ENCODE measurements at regions not wholly inside any gene's neighbourhood (a gene's known extent, or its start where the extent isn't known, plus 50 kb on each side); places are given as distances from the start of the nearest gene placed in this dataset.
A peak's percentile ranks its signal among the peaks of the same experiment; 100 is the strongest.

DNA sequence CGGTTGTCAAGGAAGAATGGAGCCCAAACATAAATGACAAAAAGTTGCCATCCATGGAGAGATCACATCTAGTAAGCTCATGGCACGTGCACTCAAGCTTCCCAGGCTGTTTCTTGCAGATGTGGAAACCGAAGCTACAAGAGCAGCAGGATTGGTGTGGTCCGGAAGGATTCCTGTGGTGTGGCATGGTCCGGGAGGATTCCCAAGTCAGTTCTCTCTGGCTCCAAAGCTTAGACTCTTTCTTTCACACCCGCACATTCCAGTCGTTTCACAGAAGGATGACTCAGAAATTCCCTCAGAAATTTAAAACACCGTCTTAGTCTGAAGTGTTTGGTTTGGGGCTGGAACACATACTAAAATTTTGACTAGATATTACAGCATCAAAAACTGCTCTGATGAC lies 78.0 kb upstream of the DRD2 start:
- DNase-seq = peak; percentile 32

DNA sequence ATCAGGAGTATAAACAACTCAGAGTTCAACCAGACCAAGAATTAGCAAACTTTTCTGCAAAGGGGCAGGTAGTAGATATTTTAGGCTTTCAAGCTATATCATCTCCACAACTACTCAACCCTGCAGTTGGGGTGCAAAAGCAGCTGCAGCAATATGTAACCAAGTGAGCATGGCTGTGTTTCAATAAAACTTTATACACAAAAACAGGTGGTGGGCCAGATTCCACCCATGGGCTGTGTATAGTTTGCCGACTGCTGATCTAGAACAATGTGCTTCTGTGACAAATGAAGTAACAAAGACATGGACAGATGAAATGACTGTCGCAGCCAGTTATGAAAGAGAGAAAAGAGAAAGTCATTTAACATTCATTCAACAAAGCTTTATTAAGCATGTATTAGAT lies 77.1 kb upstream of the DRD2 start:
- no peak for DNase-seq

DNA sequence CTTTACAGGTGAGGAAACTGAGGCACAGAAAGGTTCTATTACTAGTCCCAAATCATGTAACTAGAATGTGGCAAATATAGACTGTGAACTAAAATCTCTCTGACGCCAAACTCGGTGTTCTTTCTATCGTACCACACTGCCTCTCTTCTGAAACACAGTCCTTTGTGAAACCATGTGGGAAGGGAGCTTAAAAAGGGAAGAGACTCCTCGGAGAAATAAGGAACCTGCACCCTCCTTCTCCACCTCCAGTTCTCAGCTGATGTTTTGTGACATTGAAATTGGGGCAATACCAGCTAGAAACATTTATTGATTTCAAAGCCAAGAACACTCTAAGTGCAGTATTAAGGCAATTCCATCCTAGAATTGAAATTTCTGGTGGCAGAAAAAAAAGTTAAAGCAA lies 76.4 kb upstream of the DRD2 start:
- no peak for DNase-seq

DNA sequence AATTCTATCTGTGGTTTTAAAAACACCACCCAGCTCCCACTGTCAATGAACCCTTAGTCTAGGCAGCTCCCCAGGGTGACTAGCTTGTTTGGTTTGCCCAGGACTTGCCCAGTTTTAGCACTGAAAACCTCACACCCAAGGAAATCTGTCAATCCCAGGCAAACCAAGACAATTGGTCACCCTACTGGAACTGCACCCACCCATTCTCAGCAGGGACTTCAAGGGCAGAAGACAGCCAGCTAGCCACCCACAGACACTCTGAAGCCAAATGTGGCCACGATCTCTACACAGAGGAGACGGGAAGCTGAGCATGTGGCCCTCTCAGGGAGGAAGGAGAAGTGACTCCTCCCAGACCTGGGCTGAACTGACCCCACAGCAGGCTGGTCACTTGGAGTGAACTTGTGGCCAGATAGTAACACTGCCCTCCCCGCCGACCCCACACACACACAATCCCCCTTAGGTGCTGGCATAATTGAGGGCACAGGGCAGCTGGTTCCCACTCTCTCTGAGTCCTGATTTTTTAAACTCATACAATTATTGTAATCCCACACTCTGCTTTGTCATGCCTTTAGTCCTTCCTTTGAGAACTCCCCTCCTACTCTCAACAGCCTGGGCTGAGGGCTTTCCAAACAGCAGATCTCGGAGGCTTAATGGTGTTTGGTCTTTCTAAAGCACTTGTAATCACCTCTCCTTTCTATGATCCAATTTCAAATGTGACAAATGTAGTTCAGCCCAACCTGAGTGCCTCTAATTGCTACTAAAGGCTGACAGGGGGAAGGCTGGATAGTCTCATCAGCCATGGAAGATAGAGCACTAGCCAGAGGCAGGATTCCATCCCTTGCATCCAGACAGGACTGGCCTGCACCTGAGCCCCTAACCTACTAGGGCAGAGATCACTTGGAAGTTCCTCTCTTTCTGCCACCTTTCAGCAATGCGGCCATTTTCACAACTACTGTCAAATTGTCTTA lies 74.7 kb upstream of the DRD2 start:
- DNase-seq = no peak

DNA sequence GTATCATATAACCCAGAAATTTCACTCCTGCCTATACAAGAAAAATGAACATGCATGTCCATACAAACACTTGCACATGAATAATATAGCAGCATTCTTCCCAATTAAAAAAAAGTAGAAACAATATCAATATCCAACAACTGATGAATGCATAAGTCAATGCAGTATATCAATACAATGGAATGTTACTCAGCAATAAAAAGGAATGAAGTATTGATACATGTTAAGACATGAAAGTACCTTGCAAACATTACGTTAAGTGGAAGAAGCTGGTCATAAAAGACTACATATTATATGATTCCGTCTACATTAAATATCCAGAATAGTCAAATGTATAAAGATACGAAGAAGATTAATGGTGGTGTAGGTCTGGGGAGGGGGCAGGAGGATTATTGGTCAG lies 73.9 kb upstream of the DRD2 start:
- DNase-seq = no peak

DNA sequence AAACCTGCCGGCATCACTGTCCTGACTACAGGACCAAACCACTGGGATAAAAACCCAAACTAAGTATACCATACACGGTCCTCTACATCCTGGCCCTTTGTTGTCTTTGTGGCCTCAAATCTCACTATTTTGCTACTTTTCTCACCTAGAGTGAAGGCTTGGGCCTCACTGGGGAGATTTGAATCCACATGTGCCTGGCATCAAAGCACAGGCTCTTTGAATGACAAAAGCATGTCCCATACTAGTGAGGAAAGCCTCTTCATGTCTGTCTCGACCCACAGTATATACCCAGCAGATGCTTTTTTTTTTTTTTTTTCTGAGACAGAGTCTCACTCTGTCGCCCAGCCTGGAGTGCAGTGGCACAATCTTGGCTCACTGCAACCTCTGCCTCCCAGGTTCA lies 72.5 kb upstream of the DRD2 start:
- DNase-seq = no peak

DNA sequence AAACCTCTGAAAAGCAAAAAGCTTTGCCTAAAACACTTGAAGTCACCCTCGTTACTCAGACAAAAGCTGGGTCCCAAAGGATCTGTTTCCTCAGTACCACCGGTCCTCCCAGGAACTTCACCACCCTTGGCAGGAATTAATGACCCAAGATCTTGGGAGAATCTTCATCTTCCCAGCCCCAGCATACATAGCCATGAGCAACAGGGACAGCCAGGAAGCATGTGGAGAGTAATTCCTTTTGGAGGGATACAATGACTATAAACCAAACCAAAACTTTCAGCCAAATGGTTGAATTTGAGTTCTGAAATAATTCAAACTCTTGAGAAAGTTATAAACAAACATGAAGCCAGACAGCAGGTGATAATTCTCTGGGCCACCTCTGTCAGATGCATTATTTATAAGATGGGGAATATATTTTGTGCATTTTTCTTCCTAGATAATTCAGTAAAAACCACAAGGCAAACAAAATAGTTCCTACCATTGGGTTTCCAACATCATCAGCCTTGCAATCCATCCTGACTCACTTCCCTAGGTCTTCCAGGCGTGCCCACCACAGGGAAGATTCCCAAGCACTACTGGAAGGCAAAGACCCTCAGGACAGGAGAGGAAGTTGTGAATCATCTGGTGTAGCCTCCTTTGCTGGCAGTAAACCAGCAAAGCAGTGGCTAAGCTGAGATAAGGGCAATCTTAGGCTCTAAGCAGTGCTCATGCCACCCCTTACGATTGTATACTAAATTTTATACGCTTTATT lies 71.7 kb upstream of the DRD2 start:
- DNase-seq = peak; percentile 20

DNA sequence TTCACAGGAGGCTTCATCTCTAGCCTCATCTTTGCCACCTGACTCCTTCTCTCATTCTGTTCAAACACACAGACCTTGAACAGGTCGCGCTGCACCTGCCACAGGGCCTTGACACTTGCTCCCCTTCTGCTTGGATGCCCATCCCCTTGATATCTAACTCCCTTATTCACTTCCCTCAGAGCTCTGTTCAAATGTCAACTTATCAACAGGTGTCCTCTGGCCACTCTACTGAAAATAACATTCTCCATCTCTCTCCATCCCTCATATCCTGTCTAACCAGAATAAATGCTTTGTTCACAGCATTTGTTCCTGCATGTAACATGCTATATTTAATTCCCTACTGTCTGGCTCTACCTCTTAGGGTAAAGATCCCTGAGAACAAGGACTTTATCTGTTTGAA lies 67.2 kb upstream of the DRD2 start:
- no peak for DNase-seq

DNA sequence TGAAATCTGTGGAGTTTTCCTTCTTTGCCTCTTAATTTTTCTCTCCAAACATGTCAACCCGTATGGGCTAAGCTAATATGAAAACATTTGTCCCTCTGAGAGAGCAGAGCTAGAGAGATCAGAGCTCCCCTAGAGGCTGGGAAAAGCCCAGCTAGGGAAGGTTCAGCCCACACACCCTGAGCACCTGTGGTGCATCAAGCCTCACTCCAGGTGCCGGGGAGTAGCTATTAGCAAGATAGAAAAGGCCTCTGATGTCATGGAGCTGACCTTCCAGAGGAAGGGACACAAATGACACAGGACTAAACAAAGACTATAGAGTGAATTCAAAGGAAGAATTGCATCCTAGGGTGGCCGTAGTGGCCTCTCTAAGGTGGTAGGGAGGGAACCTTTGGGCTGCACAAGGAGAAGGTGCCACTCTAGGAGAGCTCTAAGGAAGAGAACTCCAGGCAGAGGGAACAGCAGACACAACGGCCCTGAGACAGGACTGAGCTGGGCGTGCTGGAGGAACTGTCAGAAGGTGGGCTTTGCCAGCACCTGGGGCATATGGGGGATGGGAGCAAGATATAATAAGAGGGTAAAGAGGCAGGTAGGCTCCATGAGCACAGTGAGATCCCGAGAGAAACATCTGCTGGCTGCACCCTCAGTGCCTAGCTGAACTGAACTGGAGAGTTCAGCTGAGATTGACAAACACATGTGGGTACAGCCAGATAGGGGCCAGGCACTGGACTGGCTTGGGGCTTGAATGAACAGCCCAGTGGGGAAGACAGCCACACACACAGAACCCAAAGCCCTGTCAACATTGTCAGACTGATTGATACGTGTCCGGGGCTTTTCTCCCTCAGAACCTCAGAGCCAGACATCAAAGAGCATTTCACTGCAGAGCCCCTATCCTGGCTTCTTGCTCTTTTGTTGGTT lies 65.5 kb upstream of the DRD2 start:
- DNase-seq = no peak

DNA sequence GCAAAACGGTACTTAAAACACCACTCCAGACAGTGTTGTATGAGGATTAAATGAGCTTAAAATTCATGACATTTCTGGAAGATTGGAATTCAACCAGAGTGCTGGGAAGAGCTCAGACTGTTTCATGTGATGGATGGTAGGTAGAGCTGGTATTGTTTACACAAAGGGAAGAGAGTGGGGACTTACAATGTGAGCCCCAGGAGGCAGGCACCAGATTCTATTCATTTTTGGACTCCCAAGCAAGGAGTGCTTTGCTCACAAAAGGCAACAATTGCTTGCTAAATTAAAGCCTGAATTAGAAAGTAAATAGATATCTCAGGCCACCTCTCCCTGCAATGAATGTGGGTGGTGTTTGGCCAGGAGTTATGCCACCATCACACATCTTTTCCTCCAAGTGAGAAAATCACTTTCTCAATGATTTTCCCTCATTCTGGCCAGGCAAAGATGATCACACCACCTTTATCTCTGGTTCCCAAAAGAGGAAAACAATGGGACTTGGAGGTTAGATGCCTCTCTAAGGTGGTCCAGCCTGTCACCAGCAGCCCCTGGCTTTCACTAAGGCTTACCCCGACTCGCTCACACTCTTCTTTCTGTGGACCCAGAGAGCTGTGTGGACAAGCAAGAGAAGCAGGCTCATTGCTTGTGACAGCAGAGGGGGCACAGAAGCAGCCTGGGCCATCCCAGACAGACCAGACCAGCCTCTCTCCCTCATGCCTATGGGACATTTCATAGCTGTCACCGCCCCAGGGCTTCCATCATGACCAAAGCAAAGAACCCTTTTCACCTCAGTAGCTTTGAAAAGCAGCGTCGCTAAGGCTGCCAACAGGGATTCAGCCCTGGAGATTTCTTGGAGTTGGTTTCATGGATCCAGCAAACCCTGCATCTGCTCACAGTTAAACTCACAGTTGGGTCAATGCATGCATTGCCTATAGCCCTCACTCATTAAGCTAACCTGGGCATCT lies 63.5 kb upstream of the DRD2 start:
- no peak for DNase-seq

DNA sequence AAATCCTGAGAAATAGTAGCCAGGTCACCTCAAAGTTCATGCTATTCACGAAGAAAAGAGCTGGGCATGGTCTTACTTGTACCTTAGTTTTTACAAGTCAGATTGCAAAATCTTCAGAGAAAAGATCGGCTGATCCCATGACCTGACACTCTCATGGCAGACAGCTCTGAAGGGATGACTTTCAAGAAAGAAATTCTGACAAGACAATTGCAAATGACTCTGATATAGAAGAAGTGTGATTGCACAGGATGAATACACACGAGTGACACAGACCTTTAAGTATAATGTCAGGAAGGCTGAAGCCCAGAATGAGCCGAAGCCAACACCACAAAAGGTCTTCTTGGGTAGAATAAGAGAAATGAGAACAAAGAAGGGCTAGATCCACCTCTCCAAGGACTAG lies 59.4 kb upstream of the DRD2 start:
- no peak for DNase-seq

DNA sequence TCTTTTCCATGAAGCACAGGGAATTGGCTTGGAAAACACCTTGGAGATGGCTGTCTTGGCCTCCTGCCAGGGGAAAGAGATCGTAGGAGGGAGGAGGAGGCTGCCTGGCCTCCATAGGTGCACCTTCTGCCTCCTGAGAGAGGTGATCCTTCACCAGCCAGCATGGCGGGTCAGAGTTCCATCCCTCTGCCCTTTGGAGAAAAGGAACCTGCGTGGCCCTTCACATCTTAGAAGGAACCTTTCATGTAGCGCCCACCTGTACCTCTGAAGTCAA lies 58.2 kb upstream of the DRD2 start:
- no peak for DNase-seq

DNA sequence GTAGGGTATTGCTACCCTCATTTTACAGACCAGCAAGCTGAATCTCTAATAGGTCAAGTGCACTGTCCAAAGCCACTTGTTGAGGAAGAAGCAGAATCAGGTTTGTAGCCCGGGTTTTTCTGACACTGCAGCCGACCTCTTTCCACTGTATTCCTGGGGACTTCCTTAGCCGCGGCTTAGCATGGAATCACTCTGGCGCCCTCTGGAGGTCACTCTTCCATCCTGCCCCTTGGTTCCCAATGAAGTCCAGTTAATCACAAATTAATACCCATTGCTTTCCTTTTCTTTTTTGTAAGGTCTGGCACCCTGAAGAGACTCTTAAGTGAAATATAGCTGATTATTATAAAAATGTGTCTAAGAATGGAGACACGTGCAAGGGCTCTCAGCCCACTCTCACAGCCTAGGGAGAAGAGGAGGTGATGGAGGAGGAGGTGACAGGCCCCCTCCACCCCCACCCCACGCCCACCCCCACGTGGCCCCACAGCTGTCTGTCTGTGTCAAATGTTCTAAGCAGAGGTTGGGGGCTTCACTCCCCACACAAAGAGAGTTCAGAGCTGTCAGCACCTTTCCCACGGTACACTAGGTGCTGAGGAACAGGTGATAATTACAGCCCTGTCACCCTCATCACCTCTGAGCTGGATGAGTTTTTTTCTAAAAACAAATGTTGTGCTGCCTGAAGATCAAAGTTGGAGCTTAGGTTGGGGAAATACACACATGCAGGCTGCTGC lies 57.7 kb upstream of the DRD2 start:
- DNase-seq = peak; percentile 58

DNA sequence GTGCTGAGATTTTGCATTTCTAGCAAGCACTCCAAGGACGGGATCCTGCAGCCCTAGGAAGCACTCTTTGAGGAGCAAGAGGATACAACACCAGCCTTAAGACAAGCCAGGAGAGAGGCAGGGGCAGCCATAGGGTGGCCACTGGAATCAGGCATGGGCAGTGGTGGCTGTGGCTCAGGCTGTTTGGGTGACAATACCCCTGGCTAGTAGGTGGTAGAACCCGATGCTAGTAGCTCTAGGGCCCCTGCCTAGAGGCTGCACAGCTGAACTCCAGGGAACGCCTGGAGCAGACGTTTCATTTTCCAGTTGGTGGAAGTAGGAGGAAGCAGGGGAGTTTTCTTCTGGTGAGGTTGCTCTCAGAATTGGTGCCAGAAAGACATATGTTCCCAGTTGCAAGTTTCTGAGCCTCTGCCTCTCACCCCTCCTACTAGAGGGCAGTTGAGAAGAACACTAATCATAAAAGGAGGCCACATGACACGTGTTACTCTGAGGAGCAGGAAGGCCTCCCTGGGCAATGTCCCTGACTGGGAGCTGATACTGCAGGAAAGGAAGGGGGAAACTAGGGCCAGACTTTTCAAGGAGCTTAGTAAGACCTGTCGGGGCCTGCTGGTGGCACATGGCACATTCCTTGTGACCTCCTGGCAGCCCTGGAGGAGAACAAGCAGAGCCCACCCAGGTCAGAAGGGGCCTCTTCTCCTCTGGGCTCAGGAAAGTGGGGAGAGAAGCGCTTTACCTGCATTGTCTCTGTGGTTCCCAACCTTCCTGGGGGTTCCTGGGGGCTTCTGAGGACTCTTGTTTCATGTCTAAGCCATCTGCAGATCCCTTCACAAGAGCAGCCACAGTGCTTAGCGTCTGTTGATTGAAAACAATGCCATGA lies 56.6 kb upstream of the DRD2 start:
- DNase-seq = no peak

DNA sequence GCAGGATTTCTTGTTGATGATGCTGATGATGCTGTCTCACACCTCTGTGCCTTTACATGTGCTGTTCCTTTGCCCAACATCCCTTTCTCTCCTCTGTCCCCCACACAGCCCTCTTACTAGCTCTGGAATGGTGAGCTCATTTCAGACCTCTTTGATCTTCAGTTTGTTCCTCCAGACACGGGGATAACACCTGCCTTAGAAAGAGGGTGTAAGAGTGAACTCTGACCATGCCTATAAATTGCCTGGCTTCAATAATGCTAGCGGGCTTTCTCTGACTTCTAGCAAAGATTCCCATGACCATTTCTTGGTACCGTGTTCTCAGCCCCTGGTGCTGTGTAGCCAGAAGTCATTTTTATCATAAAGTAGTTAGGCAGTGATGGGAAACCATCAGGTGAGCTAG lies 55.9 kb upstream of the DRD2 start:
- DNase-seq = no peak

DNA sequence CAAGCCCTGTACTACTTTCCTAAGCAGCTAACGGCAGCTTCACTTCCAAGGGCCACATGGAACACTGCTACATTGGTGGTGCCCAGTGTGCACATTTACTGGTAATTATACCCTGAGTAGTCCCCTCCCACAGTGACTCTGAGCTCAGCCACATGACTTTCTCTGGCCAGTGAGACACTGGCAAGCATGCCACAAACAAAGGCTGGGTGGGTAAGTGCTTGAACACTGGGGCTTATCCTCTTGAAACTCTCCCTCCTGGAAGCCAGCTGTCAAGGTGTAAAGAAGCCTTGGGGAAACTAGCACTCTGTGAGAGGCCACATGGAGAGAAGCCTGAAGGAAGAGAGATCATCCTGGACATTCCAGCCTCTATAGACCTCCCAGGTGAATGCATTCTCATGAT lies 54.4 kb upstream of the DRD2 start:
- DNase-seq = no peak

DNA sequence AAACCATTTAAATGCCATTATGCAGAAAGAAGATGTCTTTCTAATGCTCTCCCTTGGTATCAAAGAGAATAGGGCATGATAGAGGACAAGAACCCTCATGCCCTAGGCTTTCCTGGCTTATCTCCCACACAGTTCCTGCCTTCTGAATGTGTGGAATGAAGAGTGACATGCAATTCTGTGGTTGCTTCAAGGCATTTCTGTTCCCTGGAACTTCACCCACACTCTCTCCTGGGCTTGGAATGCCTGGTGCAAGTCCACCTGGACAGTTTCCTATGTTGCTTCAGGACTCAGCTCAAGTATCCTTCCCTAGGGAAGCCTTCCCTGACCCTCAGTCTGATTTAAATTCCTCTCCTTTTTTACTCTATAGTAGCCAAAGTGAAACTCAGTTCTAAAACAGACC lies 53.8 kb upstream of the DRD2 start:
- no peak for DNase-seq

DNA sequence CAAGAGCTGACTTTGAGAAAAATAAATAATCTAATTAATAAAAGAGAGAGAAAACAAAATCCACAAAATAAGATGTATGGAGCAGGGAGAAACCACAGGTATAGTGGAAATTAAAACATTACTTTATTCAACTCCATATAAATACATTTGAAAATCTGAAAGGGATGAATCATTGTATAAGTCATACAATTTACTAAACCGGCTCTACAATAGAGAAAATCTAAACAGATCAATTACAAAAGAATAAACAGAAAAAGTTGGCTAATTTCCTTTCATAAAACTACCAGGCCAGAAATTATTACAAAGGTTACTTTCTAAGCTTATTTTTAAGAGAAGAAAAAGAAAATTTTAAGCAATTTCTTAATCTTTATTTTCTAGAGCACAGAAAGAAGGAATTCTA lies 51.3 kb upstream of the DRD2 start:
- DNase-seq = no peak
